ENCODE measurements at regions not wholly inside any gene's neighbourhood (a gene's known extent, or its start where the extent isn't known, plus 50 kb on each side); places are given as distances from the start of the nearest gene placed in this dataset.

GRCh38 chr6:109265530-109265929 lies 116.7 kb downstream of the CD164 start:
- DNase-seq (ENCODE audit: low read depth), result no peak
- TF ChIP-seq, protein P1, sequence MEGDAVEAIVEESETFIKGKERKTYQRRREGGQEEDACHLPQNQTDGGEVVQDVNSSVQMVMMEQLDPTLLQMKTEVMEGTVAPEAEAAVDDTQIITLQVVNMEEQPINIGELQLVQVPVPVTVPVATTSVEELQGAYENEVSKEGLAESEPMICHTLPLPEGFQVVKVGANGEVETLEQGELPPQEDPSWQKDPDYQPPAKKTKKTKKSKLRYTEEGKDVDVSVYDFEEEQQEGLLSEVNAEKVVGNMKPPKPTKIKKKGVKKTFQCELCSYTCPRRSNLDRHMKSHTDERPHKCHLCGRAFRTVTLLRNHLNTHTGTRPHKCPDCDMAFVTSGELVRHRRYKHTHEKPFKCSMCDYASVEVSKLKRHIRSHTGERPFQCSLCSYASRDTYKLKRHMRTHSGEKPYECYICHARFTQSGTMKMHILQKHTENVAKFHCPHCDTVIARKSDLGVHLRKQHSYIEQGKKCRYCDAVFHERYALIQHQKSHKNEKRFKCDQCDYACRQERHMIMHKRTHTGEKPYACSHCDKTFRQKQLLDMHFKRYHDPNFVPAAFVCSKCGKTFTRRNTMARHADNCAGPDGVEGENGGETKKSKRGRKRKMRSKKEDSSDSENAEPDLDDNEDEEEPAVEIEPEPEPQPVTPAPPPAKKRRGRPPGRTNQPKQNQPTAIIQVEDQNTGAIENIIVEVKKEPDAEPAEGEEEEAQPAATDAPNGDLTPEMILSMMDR (conservative IDR thresholded peaks at IDR 0.05; ENCODE audit: low read length), result no peak
- H3K4me3 ChIP-seq (ENCODE audit: low read length), result no peak overlapping the region

DNA sequence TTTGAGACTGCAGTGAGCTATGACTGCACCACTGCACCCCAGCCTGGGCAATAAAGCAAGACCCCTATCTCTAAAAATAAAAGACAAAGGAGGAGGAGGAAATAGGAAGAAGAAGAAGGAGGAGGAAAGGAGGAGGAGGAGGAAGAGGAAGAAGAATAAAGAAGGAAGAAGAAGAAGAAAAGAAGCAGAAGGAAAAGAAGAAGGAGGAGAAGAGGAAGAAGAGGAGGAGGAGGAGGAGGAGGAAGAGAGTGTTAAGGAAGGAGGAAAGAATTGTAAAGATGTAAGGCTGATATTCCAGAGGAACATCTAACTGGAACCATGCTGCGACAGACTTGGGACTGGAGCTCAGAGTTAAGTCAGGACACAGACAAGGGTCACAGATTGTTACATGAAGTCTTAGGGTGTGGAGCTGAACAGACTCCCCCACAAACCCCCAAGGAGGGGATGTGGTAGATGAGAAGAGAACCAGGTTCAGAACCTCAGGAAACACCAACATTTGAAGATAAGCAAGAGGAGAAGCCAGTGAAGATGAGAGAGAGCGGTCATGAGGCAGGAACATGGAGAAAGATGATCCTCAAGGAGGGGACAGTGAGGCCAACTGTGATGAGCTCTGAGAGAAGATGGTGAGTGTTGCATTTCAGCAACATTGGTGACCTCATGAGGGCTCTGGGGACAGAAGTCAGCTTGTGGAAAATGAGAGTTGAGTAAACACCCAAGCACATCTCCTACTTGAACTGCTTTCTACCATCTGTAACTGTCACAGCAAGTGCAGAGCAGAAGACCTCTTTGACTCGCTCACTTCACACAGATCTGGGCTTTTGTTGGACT lies 118.2 kb downstream of the CD164 start:
- H3K4me3 ChIP-seq (ENCODE audit: low read length), result no peak overlapping the region
- TF ChIP-seq, protein P1 (conservative IDR thresholded peaks at IDR 0.05; ENCODE audit: low read length), result no peak
- no peak for DNase-seq (ENCODE audit: low read depth)

GRCh38 chr6:109262261-109262660 lies 120.0 kb downstream of the CD164 start:
- TF ChIP-seq, protein P1 (conservative IDR thresholded peaks at IDR 0.05; ENCODE audit: low read length), result no peak
- H3K4me3 ChIP-seq (ENCODE audit: low read length), result no peak overlapping the region
- DNase-seq (ENCODE audit: low read depth), result no peak

GRCh38 chr6:109261811-109262210 lies 120.5 kb downstream of the CD164 start:
- no peak overlapping the region for H3K4me3 ChIP-seq (ENCODE audit: low read length)
- DNase-seq (ENCODE audit: low read depth), result no peak
- TF ChIP-seq, protein P1 (conservative IDR thresholded peaks at IDR 0.05; ENCODE audit: low read length), result no peak

DNA sequence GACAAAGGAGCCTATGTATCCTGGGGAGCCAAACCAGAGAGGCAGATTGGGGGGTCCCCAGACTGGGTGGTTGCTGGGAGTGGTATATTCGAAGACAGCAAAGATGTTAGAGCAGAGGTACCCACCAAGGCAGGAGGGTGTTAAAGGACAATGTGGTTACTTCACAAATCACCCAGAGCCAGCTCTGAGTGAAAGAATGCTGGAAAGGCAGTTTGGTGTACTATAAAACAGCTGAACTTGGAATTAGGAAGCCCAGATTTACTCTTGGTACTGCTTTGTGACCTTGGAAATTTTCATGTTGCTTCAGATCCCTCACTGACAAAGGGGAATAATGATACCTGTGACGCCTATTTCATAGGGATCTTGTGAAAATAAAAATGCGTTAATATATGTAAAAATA lies 121.6 kb downstream of the CD164 start:
- no peak overlapping the region for H3K4me3 ChIP-seq (ENCODE audit: low read length)
- DNase-seq (ENCODE audit: low read depth), result peak; percentile 18
- TF ChIP-seq, protein P1 (conservative IDR thresholded peaks at IDR 0.05; ENCODE audit: low read length), result no peak

GRCh38 chr6:109260126-109260525 lies 122.1 kb downstream of the CD164 start:
- peak; percentile 60 for DNase-seq (ENCODE audit: low read depth)
- H3K4me3 ChIP-seq (ENCODE audit: low read length), result no peak overlapping the region
- TF ChIP-seq, protein P1 (conservative IDR thresholded peaks at IDR 0.05; ENCODE audit: low read length), result no peak

GRCh38 chr6:109258129-109258528 lies 124.1 kb downstream of the CD164 start:
- DNase-seq (ENCODE audit: low read depth), result no peak
- no peak overlapping the region for H3K4me3 ChIP-seq (ENCODE audit: low read length)
- TF ChIP-seq, protein P1 (conservative IDR thresholded peaks at IDR 0.05; ENCODE audit: low read length), result no peak

Data from AG10803 (cell line).